ENCODE measurements at regions not wholly inside any gene's neighbourhood (a gene's known extent, or its start where the extent isn't known, plus 50 kb on each side); places are given as distances from the start of the nearest gene placed in this dataset.

DNA sequence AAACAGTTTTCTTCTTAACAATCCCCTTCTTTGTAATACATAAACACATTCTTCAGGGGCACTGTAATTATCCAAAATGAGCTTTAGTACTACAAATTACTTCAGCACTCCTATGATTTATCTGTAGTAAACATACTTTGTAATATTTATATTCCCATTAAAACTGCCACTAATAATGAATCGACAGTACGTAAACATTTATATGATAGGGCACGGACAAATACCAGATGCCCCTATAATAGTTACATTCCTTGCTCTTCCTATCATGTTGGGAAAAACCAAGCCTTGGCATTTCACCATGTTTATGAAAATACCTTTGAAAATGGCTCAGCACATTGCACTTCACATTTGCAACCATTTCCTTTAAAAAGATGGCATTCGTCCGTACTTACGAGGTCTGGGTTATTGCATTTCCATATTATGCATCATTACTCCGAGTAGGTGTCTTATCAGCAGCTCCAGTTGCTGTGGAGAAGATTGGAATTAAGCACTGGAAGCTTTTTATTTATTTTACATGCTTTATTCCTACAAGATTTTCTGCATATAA, 1043.4 kb downstream of the DIAPH3 start:
- 0 out of 2 replicates have a peak, but pooled peaks cover 4% of the 10 kb centered on the region for H3K9me3 Mint-ChIP-seq
- DNase-seq (ENCODE audit: low spot score) = no peak
- ChIA-PET POLR2A (no interaction called here), CTCF (no interaction called here)
- H3K27ac Mint-ChIP-seq = no peak overlapping the region
- H3K4me3 Mint-ChIP-seq = no peak overlapping the region
- TF ChIP-seq, protein P1, sequence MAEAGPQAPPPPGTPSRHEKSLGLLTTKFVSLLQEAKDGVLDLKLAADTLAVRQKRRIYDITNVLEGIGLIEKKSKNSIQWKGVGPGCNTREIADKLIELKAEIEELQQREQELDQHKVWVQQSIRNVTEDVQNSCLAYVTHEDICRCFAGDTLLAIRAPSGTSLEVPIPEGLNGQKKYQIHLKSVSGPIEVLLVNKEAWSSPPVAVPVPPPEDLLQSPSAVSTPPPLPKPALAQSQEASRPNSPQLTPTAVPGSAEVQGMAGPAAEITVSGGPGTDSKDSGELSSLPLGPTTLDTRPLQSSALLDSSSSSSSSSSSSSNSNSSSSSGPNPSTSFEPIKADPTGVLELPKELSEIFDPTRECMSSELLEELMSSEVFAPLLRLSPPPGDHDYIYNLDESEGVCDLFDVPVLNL (CRISPR knock-in tag; IDR thresholded peaks at IDR 0.05; ENCODE audit: borderline replicate concordance, low read depth) = no peak
- no peak for TF ChIP-seq ZNF121 (CRISPR knock-in tag; IDR thresholded peaks at IDR 0.05)
- TF ChIP-seq FOXP1 (CRISPR knock-in tag; IDR thresholded peaks at IDR 0.05; ENCODE audit: borderline replicate concordance) = no peak
- no peak for TF ChIP-seq FOXJ3 (CRISPR knock-in tag; IDR thresholded peaks at IDR 0.05; ENCODE audit: borderline replicate concordance)
- no peak for TF ChIP-seq NFYB (CRISPR knock-in tag; conservative IDR thresholded peaks at IDR 0.05; ENCODE audit: low read depth)
- TF ChIP-seq ZNF263 (CRISPR knock-in tag; IDR thresholded peaks at IDR 0.05; ENCODE audit: low read depth) = no peak
- TF ChIP-seq, protein P2, sequence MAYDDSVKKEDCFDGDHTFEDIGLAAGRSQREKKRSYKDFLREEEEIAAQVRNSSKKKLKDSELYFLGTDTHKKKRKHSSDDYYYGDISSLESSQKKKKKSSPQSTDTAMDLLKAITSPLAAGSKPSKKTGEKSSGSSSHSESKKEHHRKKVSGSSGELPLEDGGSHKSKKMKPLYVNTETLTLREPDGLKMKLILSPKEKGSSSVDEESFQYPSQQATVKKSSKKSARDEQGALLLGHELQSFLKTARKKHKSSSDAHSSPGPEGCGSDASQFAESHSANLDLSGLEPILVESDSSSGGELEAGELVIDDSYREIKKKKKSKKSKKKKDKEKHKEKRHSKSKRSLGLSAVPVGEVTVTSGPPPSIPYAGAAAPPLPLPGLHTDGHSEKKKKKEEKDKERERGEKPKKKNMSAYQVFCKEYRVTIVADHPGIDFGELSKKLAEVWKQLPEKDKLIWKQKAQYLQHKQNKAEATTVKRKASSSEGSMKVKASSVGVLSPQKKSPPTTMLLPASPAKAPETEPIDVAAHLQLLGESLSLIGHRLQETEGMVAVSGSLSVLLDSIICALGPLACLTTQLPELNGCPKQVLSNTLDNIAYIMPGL (CRISPR knock-in tag; IDR thresholded peaks at IDR 0.05) = no peak
- TF ChIP-seq ZBTB21 (CRISPR knock-in tag; IDR thresholded peaks at IDR 0.05; ENCODE audit: borderline replicate concordance) = no peak
- TF ChIP-seq E2F1 (CRISPR knock-in tag; IDR thresholded peaks at IDR 0.05) = no peak
- TF ChIP-seq GRHL2 (CRISPR knock-in tag; IDR thresholded peaks at IDR 0.05; ENCODE audit: insufficient replicate concordance, severe bottlenecking) = no peak
- ATAC-seq = no peak
- H3K36me3 Mint-ChIP-seq = no peaks in the 10 kb centered on the region
- H3K27me3 Mint-ChIP-seq (ENCODE audit: low read depth) = no peaks in the 10 kb centered on the region; the same call in 1 of the 2 replicates
- no peaks in the 10 kb centered on the region for H3K4me1 Mint-ChIP-seq

DNA sequence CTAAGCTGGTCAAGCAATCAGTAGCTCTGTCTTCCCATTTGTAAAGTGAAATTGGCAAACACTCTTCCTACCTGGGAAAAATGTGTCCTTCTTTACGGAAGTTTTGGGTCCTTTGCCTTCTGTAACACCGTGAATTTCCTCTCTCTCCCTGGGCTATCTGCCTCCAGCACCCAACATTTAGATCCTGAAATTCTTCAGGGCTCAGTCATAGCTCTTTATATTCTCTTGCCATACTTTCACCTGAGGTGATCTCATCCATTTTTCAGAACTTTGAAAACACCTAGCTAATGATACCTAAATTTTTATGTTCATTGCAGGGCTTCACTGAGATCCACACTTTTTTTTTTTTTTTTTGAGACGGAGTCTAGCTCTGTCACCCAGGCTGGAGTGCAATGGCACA, 1042.2 kb downstream of the DIAPH3 start:
- Mint-ChIP-seq H3K4me3 (no peak overlapping the region), H3K9me3 (0 out of 2 replicates have a peak, but pooled peaks cover 4% of the 10 kb centered on the region), H3K27me3 (ENCODE audit: low read depth) (no peaks in the 10 kb centered on the region; the same call in 1 of the 2 replicates), H3K36me3 (no peaks in the 10 kb centered on the region), H3K4me1 (no peaks in the 10 kb centered on the region), H3K27ac (peak overlapping the region; percentile 2; the same call in 1 of the 2 replicates)
- ChIA-PET CTCF (interaction anchor here (0.6 kb wide), 1 partner anchor 1205 kb away, joined by 4 read pairs; no protein-coding TSS in a partner anchor), POLR2A (interaction anchor here (0.6 kb wide), 1 partner anchor 25 kb away, joined by 5 read pairs; no protein-coding TSS in a partner anchor)
- TF ChIP-seq ZNF138 (CRISPR knock-in tag; conservative IDR thresholded peaks at IDR 0.05) (no peak), NR3C1 (CRISPR knock-in tag; conservative IDR thresholded peaks at IDR 0.05; ENCODE audit: low read depth) (no peak), ZBTB21 (CRISPR knock-in tag; IDR thresholded peaks at IDR 0.05; ENCODE audit: borderline replicate concordance) (no peak), PRRX2 (CRISPR knock-in tag; IDR thresholded peaks at IDR 0.05) (no peak), ESRRA (CRISPR knock-in tag; IDR thresholded peaks at IDR 0.05; ENCODE audit: borderline replicate concordance) (no peak), ZNF219 (CRISPR knock-in tag; IDR thresholded peaks at IDR 0.05; ENCODE audit: borderline replicate concordance) (no peak), ATF3 (CRISPR knock-in tag; conservative IDR thresholded peaks at IDR 0.05) (no peak)
- ATAC-seq (no peak), DNase-seq (ENCODE audit: low spot score) (no peak)

DNA sequence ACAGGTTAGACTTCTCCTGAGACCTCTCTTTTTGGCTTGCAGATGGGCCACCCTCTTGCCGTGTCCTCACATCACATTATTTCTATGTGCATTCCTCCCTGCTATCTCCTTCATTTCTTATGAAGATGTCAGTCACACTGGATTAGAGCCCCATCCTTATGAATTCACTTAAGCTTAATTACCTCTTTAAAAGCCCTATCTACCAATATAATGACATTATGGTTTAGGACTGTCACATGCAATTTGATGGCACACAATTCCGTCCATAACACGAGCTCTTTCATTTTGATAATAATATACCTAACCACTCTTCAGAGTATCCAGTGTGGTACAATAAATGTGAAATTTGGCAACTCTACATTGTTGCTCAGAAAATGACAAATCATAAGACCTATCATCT, 1037.3 kb downstream of the DIAPH3 start:
- Mint-ChIP-seq H3K4me3 (no peak overlapping the region), H3K27ac (no peak overlapping the region)
- no peak for TF ChIP-seq NFE2L1 (CRISPR knock-in tag; IDR thresholded peaks at IDR 0.05)
- TF ChIP-seq ATF2 (CRISPR knock-in tag; IDR thresholded peaks at IDR 0.05; ENCODE audit: borderline replicate concordance, low read depth) = no peak
- TF ChIP-seq, protein P3, sequence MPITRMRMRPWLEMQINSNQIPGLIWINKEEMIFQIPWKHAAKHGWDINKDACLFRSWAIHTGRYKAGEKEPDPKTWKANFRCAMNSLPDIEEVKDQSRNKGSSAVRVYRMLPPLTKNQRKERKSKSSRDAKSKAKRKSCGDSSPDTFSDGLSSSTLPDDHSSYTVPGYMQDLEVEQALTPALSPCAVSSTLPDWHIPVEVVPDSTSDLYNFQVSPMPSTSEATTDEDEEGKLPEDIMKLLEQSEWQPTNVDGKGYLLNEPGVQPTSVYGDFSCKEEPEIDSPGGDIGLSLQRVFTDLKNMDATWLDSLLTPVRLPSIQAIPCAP (CRISPR knock-in tag; IDR thresholded peaks at IDR 0.05) = no peak
- TF ChIP-seq, protein P4, sequence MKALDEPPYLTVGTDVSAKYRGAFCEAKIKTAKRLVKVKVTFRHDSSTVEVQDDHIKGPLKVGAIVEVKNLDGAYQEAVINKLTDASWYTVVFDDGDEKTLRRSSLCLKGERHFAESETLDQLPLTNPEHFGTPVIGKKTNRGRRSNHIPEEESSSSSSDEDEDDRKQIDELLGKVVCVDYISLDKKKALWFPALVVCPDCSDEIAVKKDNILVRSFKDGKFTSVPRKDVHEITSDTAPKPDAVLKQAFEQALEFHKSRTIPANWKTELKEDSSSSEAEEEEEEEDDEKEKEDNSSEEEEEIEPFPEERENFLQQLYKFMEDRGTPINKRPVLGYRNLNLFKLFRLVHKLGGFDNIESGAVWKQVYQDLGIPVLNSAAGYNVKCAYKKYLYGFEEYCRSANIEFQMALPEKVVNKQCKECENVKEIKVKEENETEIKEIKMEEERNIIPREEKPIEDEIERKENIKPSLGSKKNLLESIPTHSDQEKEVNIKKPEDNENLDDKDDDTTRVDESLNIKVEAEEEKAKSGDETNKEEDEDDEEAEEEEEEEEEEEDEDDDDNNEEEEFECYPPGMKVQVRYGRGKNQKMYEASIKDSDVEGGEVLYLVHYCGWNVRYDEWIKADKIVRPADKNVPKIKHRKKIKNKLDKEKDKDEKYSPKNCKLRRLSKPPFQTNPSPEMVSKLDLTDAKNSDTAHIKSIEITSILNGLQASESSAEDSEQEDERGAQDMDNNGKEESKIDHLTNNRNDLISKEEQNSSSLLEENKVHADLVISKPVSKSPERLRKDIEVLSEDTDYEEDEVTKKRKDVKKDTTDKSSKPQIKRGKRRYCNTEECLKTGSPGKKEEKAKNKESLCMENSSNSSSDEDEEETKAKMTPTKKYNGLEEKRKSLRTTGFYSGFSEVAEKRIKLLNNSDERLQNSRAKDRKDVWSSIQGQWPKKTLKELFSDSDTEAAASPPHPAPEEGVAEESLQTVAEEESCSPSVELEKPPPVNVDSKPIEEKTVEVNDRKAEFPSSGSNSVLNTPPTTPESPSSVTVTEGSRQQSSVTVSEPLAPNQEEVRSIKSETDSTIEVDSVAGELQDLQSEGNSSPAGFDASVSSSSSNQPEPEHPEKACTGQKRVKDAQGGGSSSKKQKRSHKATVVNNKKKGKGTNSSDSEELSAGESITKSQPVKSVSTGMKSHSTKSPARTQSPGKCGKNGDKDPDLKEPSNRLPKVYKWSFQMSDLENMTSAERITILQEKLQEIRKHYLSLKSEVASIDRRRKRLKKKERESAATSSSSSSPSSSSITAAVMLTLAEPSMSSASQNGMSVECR (CRISPR knock-in tag; IDR thresholded peaks at IDR 0.05; ENCODE audit: borderline replicate concordance) = no peak
- TF ChIP-seq JAZF1 (CRISPR knock-in tag; IDR thresholded peaks at IDR 0.05) = no peak

More for the DNA sequence above, 1037.3 kb downstream of the DIAPH3 start:
- POLR2A ChIA-PET = no interaction called here
- H3K36me3 Mint-ChIP-seq = no peaks in the 10 kb centered on the region
- no peaks in the 10 kb centered on the region for H3K4me1 Mint-ChIP-seq
- CTCF ChIA-PET = no interaction called here
- DNase-seq (ENCODE audit: low spot score) (no peak), ATAC-seq (no peak)
- H3K9me3 Mint-ChIP-seq = no peaks in the 10 kb centered on the region
- no peaks in the 10 kb centered on the region; the same call in 1 of the 2 replicates for H3K27me3 Mint-ChIP-seq (ENCODE audit: low read depth)

All from WTC11 (cell line).